Medulla oblongata (tissue), 1 donor: ENCODE measurements at regions not wholly inside any gene's neighbourhood (a gene's known extent, or its start where the extent isn't known, plus 50 kb on each side); places are given as distances from the start of the nearest gene placed in this dataset.
A peak's percentile ranks its signal among the peaks of the same experiment; 100 is the strongest.
"Not testable (repeated sequence)": the region's sequence is repeated elsewhere in the genome, so short reads cannot be mapped to it uniquely, and the experiment has no call there.

ENCODE experiments used
- DNase-seq: peaks from one replicate; pipeline ENCODE4 v3.0.0-alpha.2; 2015; ENCODE audit errors: extremely low spot score

DNA sequence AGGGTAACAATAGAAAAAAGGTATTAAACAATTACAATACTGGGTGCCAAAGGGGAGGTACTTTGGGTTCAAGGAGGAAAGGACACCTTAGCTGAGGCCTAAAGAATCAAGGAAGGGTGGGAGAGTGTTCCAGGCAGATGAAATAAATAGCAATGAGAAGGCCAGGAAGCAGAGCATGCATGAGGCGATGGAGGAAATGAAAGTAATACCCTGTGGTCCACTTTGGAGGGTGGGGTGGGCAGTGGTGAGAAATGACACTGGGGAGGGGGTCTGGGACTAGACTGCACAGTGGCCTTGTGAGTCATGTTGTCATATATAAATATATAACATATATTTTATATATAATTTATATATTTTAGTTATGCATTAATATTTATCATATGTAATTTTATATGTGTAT is 55.9 kb downstream of the BHLHE40 start:
- no peak for DNase-seq

DNA sequence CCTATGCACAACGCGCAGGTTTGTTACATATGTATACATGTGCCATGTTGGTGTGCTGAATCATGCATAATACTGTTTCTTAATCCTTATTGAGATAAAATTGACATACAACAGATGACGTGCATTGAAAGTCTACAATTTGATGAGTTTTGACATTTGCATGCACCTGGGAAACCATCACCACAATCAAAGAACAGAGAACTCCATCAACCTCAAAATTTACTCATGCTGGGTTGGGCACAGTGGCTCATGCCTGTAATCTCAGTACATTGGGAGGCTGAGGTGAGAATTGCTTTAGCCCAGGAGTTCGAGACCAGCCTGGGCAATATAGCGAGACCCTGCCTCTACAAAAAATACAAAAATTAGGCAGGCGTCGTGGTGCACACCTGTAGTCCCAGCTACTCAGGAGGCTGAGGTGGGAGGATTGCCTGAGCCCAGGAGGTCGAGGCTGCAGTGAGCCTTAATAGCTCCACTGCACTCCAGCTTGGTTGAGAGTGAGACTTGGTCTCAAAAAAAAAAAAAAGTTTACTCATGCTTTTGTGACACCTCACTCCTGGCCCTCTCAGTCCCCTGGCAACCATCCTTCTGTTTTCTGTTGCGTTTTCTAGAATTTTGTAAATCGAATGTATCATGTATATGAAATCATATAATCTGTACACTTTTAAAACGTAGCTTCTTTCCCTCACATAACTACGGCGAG is 56.6 kb downstream of the BHLHE40 start:
- no peak for DNase-seq

DNA sequence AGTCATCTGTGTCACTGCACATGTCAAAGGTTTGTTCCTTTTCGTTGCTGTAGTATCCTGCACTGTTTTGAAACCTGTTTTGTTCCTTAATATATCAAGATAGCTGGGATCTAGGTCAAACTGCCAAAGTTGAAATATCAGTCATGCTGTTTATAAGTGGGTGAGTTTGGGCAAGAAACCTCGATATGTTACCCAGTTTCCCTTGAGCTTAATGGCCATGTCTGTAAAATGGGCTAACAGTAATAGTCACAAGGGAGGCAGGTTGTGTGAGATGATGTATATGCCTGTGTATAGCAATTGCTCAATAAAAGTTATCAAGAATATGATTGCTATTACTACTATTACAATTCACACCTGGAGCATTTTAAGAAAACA is 57.1 kb downstream of the BHLHE40 start:
- DNase-seq, result no peak

DNA sequence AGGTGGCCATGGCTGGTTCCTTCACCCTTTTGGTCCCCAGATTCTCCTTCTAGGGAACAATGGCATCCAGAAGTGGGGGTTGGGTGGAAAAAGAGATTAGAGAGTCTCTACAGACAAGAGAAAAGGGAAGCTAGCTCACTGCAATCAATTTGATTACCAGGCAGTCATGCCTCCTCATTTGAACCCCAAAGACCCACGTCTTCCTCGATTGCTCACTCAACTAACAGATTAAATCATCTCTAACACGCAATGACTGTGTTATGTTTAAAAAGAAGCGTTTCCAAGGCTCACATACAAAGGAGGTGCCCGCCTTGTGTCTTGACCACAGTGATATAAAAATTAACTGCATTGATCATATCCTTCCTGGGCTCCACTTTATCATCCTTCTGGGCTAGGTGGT is 57.6 kb downstream of the BHLHE40 start:
- DNase-seq, result no peak

DNA sequence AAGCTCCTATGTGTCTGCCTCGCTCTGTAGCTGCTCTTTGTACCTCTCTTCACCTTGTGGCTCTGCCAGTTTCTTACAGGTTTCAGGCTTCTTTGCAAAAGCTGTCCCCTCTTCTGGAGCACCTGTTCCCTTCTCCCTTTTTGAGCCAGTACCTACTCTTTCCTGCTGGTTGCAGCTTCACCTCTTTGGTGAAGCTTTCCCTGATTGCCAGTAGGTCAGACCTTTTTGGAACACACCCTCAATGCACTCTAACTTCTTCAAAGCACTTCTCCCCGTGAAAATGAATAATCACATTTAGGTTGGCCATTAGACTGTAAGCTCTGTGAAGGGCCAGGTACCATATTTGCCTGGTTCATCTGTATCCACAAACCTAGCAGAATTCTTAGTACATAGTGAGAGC is 60.3 kb downstream of the BHLHE40 start:
- DNase-seq, result no peak

DNA sequence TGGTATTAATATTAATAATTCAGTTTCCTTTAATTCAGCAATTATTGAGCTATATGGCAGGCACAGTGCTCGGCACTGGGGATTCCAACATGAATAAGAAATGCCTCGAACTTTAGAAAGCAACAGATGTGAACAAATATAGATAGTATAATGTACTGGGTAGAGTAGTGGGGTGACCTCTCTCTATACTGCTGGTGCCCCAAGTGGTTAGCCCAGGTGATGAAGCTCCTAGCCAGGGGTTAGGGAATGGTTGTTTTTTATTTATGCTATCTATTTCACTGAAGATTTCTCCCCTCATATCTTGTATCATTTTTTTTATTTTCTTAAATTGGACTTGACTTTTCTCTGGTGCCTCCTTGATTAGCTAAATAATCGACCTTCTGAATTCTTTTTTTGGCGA is 62.1 kb downstream of the BHLHE40 start:
- no peak for DNase-seq

DNA sequence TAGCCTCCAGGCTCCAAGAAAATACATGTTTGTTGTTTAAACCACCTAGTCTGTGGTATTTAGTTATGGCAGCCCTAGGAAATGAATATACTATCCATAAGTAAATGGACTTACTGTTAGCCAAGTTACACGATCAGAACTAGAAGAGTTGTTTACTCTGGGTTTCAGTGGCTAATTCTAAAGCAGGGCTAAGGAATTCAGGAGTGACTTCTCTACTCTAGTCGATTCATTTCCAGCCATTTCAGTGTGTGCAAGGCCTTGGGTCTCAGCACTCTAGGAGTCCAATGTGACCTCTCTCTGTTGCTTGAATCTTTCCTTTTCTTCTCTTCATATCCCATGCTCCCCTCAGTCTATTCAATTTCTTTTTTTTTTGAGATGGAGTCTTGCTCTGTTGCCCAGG is 66.7 kb downstream of the BHLHE40 start:
- no peak for DNase-seq

DNA sequence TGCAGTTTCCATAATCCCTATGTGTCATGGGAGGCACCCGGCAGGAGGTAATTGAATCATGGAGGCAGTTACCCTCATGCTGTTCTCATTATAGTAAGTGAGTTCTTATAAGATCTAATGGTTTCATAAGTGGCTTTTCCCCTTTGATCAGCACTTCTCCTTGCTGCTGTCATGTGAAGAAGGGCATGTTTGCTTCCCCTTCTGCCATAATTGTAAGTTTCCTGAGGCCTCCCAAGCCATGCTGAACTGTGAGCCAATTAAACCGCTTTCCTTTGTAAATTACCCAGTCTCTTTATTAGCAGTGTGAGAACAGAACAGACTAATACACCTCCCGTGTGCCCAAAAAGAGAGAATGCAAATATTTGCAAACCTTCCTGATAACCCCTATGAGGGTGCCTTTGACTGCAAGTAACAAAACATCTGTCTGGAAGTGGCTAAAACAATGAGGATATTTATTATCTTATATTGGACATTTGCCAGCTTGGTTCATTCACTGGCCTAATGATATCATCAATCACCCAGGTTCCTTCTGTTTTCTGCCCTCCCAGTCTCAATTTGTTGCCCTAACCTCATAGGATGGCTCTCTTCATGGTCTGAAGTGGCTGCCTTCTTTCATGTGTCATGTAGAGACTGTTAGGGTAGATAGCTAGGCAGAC is 68.7 kb downstream of the BHLHE40 start:
- no peak for DNase-seq

DNA sequence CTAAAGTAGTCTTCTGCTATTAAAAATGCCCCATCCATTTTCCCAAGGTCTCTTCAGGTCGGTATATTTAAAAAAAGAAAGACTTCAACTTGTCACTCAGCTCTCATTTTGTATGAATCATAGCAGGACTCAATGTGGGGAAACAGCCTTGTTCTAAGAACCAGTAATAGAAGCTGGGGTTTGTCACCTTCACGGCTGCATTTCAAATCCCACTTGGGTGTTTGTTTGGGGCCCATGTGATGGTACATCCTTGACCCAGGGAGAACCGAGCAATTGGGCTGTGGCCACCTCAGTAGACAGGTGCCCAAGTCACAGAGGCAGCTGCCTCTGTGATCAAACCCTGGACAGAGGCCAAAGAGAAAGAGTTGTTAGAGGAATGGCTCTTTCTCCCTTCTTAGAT is 70.3 kb upstream of the ARL8B start:
- DNase-seq, result no peak

DNA sequence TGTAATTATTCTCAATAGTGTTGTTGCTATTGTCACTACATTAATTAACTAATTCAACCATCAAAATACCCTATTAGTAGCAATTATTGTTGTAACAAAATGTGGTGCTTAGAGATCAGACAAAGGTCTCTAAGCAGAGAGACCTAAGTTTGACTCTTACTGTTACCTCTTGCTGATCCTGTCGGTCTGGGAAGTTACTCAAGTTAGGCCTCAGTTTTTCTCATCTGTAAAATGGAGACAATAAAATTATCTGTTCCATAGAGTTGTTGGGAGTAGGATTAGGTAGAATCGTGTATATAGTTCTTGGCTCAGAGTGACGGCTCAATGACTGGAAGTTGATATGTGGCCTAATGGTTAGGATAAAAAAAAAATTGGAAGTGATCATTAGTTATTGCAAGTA is 69.8 kb upstream of the ARL8B start:
- no peak for DNase-seq

DNA sequence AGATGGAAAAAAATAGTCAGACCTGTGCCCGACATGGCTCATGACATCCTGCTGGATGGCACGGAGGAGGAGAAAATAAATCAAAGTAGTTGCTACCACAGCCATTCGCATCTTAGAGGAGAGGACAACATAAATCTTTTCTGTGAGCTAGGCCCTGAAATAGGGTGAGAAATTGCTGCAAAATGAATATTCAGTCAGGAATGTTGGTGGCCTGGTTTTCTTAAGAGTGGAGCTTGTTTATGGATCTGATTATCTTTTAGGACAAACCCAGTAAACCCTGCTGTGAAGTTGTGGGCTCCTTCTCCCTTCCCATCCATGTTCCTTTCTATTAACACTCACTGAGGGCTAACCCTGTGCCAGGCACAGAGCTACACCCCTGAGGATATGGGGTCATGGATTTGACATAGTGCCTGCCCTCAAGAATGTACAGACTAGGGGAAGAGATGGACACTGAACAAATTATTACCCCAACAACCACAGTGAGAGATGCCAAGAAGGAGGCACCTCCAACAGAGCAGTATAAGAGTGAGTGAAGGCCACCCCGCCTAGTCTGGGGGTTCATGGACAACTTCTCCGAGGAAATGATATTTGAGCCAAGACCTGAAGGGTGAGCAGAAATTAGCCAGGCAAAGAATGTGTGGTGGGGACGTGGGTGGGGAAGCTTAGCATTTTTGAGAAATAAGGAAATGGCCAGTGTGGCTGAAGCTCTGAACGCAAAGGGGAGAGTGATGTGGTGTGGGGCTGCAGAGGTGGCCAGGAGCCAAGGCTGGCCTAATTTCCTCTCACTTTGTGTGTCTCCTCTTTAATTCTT is 68.9 kb upstream of the ARL8B start:
- peak; percentile 50 for DNase-seq

DNA sequence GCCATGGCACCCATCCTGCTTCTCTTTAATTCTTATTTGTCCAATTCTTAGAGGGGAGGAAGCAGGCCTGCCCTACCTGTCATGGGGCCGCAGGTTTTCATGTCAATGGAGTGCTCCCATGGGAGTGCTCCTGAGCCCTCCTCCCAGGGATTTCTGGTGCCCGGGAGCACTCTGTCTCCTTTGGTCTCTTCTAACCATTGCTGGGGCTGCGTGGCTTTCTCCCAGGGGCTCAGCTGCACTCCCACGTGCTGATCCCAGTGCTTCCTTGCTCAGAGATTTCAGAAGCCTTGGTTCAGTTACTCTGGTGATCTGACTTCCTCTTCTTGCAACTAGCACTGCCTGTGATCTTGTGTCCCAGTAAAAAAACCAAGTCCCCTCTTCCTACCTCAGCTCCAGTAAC is 68.0 kb upstream of the ARL8B start:
- DNase-seq, result peak; percentile 50

DNA sequence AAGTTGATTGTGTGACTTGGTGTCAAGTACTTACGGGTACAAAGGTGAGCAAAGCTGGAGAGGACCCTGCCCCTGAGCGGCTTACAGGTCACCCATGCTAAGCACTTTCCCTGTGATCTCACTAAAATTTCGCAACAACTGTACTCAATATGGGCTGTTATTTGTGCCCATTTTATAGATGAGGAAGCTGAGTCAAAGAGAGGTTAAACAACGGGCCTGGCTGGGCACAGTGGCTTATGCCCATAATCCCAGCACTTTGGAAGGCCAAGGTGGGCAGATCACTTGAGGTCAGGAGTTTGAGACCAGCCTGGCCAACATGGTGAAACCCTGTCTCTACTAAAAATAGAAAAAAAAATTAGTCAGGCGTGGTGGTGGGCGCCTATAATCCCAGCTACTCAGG is 67.5 kb upstream of the ARL8B start:
- not testable (repeated sequence) for DNase-seq

DNA sequence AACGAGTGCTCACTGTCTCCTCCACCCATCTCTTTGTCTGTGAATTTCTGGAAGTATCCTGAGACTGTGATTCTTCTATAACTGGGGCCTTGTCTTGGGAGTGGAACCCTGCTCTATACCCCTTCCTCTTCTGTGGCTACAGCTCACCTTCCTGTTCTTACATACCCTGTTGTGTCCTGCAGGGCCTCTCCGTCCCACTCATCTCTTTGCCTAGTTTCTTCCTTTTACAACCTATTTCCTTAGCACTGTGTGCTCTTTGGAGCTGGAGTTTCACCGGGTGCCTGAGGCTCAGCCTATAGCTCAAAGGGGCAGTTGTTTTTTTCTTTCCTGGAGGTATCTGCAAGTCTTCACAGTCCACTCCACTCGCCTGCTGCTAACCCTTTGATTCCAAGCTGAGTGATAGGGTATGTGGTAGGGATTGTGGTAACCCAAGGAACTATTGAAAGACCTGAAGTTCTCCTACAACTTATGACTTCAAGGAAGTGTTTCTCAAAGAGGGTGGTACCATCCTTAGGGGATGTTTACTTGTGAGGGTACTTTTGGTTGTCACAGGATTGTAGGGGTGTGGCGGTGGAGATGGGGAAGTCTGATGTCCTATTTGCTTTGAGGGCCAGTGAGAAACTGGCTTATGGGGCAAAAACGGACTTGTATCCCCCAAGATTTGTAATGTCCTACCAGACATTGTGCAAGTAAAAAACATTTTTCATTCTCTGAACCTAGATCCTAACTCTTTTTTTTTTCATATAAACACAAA is 66.6 kb upstream of the ARL8B start:
- DNase-seq, result peak; percentile 33

DNA sequence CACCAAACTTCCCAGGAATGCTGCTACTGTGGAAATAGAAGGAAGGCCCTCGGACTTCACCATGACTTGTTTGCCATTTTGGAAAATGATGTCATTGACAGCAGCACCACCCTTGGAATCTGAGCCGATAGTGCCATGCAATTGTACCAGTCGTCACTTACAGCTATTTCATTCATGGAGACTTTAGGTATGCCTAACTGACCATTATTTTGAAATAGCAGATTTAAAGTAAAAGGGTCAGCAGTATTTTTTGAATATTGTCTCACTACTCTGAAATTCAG is 66.0 kb upstream of the ARL8B start:
- no peak for DNase-seq

DNA sequence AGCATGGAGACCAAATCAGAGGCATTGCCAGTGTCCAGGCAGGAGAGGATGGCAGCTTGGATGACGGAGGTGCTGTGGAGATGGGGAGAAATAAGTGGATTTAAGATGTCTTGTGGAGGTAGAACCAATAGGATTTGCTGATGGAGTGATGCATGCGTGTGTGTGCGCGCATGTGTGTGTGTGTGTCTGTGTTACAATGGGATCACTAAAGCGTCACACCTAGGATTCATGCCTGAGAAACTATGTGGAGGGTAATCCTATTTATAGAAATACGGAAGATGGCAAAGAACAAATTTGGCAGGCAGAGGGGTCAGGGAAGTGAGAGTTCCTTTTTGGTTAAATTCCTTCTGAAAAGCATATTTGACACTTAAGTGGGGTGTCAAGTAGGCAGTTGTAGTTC is 64.8 kb upstream of the ARL8B start:
- peak; percentile 27 for DNase-seq

DNA sequence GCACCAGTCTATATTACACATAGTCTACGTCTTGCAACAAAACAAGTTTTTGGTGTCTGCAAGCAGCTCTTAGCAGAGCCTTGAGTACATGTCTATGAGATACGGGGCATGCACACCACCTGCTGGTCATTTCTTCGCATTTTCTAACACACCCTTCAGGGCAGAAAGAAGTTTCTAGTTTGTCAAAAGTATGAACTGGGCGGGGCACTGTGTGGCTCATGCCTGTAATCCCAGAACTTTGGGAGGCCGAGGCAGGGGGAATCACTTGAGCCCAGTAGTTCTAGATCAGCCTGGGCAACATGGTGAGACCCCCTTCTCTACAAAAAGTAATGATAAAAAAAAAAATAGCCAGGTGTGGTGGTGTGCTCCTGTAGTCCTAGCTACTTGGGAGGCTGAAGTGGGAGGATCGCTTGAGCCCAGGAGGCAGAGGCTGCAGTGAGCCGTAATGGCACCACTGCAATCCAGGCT is 64.2 kb upstream of the ARL8B start:
- peak; percentile 84 for DNase-seq

DNA sequence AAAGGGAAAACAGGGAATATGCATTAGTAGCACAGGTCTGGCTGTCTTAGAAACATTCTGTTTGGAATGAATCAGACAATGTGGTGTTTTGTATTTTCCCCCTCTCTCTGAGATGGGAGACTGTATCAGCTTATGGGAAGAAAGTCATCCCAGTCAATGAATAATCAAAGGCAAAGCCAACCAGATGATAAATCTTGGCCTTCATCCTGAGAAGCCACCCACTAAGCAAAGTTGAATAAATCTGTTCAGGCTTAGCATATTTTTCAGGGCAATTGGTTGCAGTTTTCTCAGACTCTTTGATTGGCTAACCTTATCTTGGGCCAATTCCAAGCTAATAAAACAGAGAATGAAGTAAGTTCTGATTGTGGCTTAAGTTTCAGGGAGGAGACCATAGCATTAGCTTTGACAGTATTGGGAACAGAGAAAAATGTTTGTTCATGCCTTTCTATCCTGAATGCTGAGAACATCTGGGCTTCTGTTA is 63.6 kb upstream of the ARL8B start:
- DNase-seq, result no peak

DNA sequence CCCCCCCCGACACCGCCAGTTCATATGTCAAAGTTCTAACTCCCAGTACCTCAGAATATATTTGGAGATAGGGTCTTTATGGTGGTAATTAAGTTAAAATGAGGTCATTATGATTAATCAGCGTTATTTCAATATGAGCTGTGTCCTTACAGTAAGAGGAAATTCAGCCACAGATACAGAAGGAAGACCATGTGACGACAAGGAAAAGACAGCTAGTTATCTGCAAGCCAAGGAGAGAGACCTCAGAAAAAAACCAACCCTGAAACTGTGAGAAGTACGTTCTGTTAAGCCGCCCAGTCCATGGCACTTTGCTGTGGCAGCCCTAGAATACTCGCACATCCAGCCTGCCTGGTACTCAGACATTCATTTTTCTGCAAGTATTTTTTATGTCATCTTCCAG is 62.3 kb upstream of the ARL8B start:
- DNase-seq, result peak; percentile 13

DNA sequence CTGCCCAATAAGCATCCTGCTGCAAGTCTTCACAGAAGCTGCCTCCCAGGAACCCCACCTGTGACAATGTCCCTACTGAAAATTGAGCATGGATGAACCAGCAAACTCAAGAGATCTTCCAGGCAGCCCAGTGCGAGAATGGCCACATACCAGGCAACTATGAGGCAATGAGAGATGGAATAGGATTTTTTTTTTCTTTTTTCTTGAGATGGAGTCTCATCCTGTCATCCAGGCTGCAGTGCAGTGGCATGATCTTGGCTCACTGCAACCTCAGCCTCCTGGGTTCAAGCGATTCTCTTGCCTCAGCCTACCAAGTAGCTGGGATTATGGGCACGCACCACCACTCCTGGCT is 60.9 kb upstream of the ARL8B start:
- no peak for DNase-seq

DNA sequence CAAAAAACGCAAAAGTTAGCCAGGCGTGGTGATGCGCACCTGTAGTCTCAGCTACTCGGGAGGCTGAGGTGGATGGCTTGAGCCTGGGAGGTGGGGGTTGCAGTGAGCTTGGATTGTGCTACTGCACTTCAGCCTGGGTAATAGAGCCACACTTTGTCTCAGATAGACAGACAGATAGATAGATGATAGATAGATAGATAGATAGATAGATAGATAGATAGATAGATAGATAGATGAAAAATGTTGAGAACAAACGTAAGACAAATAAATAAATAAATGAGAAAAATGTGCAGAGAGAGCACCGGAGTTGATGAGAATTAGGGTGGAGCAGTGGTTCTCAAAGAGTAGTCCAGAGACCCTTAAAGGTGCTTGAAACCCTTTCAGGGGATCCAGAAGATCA is 58.4 kb upstream of the ARL8B start:
- no peak for DNase-seq

DNA sequence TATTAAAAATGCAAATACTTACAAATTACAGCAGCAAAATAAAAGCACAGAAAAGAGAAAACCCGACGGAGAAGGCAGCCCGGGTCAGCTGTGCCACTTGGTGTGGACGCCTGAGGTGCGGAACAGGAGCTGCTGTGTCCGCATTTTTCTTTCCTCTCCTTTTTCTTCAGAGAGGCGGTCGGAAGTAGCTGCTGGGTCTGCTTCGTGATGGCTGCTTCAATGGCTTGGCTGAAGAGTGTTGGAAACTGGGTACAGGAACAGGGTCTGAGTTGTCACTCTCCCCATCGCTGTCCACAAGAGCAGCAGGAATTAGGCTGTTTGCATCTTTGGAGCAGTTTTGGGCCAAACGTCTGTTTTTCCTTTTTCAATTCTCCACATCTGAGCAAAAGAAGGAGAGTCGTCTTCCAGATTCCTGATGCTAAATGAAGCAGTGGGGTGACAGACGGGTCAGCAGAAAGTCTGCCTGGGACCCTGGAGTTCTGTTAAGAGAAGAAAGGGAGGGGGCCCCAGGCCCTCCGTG is 53.5 kb upstream of the ARL8B start:
- DNase-seq, result no peak
